Retina (tissue), 1 donor: ENCODE measurements at regions not wholly inside any gene's neighbourhood (a gene's known extent, or its start where the extent isn't known, plus 50 kb on each side); places are given as distances from the start of the nearest gene placed in this dataset.
A peak's percentile ranks its signal among the peaks of the same experiment; 100 is the strongest.
"Not testable (repeated sequence)": the region's sequence is repeated elsewhere in the genome, so short reads cannot be mapped to it uniquely, and the experiment has no call there.

Source experiments
- DNase-seq: peaks from one replicate; pipeline ENCODE4 v3.0.0-alpha.2; 2016

DNA sequence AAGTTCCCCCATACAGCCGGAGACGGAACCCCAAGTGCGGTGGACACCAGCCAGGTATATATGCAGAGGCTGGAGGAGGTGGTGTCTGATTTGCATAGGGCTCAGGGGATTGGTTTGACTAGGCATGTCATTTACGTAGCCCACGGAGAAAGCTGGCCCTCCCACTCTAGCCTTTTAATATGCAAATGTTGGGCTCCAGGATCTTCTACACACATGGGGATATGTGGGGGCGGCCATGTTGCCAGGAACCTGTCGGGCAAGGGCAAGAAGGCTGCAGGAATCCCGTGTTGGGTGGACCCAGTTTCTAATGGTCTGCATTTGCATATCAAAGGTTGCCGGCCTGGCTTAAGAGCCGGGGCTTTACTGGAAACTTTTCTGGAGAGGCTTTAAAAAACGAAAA, 57.4 kb downstream of the FTHL17 start:
- DNase-seq = not testable (repeated sequence)

DNA sequence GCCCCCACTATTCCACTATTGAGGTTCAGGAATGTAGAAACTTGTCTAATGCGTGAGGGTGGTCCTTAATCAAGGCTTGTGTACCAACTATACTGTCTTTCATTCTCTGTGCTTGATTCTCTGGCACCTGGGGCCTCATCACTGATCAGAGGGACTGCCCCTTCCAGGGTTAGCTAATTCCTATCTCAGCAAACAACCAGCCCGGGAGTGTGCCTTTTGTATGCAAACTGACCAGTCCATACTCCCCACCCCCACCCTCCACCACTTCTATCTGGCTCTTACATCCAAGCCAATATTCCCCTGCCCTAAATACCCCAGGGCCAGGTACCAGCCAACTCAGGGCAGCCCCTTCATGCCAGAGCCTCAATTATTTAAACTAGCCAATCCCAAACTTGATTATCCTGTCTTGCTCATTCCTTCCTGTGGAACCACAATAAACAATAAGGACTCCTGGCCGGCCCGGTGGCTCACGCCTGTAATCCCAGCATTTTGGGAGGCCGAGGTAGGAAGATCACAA, 59.3 kb downstream of the FTHL17 start:
- DNase-seq = no peak

DNA sequence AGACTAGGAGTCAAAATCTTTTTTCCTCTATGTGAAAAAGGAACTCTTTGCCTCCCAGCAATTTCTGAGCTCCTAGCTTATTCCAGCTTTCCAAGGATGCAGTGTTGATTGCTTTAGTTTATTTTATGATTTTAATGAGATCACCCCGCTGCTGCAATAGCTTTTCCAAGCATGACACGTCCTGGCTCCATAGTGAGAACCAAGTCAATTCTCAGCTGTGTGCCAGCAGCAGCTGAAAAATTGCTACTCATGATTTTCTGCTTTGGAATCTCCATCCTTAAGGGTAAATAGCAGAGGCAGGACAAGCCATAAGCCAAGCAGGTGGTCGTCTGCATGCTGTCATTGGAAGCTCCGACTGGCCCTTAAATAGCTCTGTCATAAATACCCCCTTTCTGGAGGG, 64.5 kb downstream of the FTHL17 start:
- DNase-seq = no peak

DNA sequence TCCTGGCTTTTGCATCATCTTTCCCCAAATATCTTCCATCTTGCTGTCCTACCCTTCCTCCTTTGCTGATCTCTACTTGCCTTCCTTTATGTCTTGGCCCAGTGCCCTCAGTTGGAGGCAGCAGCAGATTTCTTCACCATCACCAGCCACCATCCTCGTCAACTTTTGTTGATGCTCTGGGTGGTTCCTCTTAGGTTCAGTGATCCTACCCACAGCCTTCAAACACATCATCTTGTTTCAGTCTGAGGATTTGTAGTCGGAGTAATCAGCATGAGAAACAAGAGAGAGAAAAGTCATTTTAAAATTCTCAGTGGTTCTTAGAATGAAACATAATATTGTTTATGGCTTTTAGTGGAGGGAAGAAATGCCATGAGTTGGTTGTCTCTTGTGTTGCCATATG, 65.8 kb downstream of the FTHL17 start:
- DNase-seq = no peak

DNA sequence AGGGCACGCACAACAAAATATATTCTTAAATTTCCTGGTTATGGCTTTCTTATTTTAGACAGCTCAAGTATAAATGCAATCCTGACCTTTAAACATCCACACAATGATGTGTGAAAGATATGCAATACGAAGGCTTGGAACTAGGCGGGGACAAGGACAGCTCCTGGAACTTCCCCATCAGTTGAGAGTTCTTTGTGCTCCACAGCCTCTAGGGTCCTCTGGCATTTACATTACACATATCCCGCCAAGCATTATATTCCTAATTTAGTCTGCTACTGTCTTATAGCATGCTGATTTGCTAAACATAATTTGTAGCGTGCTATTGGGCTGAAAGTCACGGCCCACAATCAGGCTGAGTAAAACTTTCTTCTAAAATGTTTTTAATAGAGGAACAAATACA, 74.4 kb downstream of the FTHL17 start:
- no peak for DNase-seq

DNA sequence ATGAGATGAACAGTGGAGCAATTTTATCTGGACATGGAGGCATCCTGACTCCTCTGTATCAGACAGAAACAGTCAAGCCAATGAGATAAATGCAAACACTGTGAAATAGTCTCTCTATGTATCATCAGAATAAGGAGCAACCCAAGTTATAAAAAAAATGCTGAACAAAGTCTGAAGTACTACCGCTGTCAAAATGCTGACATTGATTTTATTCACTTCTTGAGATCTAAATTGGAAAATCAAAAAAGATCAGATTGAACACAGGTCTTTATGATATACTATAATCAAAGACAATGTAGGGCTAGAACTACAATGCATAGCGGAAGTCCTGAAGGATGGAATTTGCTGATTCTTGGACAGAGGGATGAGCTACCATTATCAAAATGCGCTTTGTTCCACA, 76.1 kb downstream of the FTHL17 start:
- no peak for DNase-seq

DNA sequence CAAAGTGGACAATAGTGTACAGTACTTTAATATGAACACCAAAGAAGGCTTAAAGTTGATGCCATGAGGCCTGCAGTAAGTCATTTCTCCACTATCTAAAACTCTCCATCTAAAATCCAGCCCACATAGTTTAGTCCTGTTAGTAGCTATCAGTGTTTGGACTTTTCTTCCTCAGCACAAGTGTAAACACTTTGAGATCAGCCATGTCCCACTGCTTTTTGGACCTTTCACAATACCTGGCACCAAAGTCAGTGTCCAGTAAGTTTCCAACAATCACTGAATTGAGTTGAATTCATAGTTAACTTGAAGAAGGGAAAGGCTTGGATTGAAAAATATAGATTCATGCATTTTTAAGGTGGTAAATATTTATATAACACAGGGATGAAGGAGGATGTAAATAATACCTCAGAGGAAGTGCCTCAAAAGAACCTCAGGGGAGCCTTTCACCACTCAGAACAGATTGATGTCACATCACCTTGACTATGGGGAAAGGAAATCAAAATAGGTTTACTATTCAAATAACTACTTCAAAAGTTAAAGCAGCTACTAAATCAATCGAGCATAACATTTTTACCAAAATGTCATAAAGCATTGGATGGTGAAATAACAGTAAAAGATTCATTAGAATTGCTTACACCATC, 76.7 kb downstream of the FTHL17 start:
- DNase-seq = no peak

DNA sequence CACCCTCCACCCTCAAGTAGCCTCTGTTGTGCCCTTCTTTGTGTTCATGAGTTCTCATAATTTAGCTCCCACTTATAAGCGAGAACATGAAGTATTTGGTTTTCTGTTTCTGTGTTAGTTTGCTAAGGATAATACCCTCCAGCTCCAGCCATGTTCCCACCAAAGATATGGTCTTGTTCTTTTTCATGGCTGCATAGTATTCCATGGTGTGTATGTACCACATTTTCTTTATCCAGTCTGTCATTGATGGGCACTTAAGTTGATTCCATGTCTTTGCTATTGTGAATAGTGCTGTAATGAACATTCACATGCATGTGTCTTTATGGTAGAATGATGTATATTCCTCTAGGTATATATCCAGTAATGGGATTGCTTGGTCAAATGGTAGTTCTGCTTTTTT, 77.8 kb downstream of the FTHL17 start:
- not testable (repeated sequence) for DNase-seq

DNA sequence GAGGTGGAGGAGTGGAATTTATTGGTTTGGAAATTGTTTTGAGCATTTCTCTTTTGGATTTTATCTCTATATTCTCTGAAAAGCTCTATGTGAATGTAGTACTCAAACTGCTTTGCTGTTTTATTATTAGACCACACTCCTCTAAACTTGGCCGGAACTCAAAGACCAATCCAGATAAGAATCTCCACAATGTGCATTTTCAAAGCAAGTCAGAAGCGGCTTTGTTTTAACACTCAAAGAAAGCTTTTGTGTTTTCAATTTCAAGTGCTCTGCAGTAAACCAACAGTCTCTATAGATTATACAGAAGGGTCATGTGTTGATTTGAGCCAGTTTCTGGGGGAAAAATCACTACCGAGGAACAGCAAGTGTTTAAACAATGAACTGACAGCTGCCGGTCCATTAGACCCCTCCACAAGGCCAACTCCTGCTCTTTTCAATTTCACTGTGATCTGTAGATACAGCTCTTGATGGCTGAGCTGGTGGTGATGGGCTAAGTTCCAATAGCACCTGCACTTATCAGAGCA, 79.4 kb downstream of the FTHL17 start:
- no peak for DNase-seq

DNA sequence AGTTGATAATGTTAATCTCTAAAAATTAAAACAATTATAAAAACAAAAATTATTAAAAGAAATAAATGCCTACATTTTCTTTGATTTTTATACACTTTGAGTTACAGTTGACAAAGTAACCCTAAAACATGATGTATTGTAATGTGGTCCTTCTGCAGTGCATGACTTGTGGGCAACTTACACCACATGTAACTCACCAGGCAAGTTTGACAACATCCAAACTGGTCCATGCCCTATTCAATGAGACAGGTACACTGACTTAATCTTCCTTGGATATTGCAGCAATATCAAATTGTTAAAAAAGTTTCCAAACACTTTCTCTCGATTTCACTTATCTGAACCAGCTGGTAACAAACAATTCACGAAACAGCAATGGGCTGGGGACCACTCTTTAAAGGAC, 81.5 kb downstream of the FTHL17 start:
- no peak for DNase-seq

DNA sequence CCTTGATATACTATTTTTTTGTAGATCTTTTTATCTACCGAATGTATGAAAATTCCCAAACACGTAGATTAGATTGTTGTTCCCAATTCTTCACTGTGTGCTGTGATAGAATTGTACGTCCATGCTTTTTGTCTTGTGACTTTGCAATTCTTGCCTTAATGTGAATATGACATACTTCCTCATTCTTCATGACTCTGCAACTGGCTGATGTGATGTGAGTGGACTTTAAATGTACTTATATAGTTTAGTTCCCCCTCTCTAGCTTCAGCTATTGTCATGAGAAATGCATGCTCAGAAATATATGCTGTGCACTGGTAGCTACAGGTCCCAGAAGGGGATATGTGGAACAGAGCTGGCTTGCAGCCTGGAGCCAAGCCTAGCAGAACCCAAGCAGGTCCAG, 89.4 kb downstream of the FTHL17 start:
- no peak for DNase-seq

DNA sequence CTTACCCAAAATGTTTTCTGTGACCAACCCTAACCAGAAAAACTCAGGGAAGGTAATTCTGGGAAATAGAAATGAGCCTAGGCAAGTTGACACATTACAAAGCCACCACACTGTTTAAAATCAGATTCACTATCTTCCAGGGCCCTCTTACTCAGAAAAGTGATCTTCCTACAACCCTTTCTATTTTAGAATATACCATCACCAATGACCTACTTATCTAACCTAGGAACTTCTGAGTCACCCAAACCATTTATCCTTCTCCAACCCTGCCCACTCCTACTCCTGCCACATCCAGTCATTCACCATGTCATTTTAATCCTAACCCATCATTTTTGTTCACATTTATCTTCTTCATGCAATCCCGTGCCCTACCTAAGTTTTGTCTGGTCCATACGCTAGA, 89.9 kb downstream of the FTHL17 start:
- DNase-seq = no peak

DNA sequence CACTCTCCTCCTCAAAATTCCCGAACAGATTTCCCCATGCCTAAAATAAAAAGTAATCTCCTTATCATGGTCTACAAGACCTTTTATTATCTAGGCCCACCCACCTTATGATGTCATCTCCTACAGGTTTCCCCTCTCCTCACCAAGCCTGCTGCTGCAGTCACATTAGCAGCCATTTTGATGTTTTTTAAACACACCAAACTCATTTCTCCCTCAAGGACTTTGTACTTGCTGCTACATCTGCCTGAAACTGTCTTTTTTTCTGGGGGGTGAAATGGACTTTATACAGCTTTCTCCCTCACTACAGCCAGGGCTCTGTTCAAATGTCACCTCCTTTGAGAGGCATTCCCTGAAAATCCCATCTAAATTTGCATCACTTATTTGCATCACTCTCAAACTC, 90.2 kb upstream of the TAB3 start:
- DNase-seq = no peak

DNA sequence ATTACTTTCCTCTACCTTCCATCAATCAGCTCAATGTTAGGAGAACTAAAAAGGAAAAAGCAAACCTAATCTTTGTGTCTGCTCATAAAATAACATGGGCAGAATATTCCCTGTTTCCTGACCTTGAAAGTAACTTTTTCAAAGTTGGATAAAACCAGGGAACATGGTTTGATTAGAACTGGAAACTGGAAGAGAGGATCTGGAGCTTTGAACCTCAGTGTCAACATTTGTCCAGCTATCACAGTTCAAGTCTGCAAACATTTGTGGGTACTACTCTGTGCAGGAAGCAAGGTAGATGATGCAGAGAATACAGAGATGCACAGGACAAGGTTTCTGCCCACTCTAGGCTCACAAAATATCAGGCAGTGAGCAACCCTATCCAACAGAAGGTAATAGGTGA, 86.4 kb upstream of the TAB3 start:
- DNase-seq = no peak

DNA sequence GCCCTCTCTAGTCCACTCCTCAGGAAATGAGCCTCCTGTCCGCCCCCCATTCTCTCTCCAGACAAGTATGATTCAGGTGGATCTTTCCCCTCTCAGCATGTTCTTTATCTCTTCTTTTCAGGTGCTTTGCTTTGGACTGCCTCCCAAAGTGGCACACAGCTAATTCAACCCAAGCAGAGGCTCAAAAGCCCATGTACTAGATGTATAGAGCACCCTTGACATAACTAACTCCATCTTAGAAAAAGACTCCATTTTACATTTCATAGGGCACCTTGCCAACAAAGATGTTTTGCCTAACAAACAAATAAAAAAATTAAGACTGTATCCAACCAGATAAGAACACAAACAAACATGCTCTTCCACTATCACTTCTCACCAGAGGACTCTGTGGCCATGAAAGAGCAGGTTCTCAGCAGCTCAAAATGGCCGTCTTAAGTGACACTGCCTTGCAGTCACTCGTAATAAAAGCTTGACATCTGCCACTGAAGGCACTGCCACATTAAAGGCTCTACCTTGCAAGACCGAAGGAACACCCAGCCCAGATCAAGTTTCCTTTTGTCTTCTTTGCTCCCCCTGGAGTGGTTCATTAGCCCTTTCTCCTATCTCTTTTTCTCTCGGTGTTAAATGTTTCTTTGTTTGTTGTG, 84.9 kb upstream of the TAB3 start:
- no peak for DNase-seq

DNA sequence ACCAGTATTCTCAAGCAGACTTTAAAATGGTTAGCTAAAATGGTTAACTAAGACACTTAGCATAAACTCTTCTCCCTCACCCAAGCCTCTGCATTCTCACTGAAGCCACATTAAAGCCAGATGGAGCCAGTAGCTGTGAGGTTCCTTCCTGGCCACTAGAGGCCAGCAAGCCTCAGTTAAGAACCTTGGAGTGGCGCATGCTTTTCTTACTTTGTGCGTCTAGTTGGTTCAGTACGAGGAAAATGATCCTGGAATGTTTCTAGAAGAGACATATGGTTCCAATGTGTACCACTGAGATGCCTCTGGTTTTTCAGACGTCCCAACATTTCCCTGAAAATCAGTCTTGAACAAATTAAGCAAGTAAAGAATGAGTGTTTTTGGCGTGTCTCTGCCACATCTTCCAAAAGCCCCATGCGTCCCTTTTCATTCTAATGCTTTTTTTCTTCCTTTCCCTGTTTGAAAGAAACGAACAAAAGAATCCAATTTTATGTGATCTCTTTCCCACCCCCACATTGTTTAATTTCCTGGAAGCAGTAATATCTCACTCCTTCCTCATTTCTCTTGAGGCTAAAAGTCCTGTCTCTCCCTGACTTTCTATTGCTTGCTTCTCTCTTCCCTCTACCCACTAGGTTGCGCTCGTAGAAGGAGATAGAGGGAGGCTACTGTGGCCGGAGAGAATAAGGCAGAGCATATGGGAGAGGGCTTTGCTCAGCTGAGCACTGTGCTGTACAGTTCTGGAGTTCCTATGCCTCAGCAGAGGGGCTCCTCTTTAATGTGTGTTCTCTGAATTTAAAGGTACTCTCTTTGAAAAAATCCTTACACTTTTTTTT, 82.9 kb upstream of the TAB3 start:
- DNase-seq = peak; percentile 34

DNA sequence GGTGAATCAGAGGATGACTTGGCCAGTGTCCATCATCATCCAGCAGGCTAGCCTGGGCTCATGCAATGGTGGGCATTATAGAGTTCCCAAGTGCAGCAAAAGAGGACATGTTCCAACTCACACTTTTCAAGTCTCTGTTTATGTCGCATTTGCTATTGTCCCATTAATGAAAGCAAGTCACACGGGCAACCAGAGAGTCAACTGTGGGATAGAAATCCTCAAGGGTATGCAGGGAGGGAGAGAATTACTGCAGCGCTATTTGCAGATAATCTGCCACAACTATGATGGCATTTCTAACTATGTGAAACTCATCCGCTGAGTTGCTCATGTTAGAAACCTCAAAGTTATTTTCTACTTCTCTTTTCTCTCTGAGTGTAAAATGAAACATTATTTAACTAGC, 78.5 kb upstream of the TAB3 start:
- DNase-seq = no peak

DNA sequence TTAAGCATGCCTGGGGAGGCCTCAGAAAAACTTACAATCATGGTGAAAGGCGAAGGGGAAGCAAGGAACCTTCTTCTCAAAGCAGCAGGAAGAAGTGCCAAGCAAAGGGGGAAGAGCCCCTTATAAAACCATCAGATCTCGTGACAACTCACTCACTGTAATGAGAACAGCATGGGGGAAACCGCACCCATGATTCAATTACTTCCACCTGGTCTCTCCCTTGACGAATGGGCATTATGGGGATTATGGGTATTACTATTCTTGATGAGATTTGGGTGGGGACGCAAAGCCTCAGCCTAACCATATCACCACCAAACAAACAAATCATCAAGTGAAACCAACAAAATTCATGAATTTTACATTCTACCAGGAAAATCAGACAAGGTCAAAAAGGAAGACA, 76.7 kb upstream of the TAB3 start:
- no peak for DNase-seq

DNA sequence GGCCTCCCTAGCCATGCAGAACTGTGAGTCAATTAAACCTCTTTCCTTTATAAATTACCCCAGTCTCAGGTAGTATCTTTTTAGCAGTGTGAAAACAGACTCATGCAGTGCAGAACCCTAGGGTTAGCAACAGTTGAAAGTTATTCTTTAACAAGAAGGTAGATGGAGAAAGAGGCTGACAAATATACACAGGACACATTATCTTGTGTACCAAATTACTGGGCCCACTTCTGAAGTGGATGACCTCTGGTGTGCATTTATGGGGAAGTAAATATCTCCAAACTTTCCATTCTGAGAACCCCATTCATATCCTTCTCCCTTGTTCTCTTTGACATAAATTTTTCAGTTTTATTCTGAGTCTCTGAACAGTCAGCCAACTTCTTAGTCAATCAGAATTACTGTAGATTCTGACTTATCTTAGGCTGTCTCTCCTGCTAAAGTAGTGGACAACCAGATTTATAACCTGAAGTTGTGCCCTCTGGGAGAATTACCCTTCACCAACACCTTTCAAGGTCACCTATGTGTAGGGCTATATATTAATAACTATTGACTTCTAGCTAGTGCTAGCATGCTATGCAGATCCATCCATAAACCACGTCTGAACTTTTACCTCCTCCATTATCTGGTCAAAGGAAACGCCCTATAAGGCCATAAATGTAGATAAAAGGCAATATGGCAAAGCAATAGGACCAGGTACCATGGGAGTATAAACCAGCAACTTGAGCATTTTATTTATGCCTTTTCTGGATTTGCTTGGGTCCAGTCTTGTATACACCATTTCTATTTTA, 72.5 kb upstream of the TAB3 start:
- no peak for DNase-seq

DNA sequence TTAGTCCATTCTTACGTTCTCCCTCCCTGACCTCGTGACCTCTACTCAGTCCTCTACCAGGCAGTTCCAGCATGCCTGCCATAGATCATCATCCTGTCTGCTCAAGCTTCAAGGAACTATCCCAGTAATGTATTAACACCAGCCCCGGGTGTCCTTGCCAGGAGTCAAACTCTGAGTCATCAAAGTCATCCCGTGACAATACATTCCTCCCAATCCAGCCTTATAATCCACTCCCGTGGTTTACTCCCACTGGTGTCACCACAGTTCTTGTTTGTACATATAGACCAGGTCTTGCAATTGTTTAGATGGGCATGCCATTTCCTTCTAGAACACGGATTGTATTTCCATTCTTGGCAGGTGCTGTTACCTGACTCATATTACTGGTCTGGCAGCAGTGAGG, 68.7 kb upstream of the TAB3 start:
- DNase-seq = no peak

DNA sequence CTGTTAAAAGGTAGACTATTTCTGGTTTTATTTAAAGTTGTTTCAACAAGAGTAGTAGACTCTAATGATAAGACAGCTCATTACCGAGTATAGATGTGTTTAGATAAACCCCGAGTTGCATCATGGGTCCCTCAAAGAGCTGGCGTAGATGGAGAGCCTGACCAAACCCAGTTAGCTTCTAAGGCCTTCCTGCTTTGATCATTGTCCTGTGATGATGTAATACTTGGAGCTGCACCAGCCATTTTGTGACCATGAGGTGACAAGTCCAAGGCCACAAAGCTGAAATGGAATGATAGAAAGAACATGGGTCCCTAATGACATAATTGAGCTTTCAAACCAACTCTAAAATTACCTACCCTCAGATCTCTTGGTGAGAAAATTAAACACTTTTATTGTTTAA, 66.6 kb upstream of the TAB3 start:
- DNase-seq = no peak

DNA sequence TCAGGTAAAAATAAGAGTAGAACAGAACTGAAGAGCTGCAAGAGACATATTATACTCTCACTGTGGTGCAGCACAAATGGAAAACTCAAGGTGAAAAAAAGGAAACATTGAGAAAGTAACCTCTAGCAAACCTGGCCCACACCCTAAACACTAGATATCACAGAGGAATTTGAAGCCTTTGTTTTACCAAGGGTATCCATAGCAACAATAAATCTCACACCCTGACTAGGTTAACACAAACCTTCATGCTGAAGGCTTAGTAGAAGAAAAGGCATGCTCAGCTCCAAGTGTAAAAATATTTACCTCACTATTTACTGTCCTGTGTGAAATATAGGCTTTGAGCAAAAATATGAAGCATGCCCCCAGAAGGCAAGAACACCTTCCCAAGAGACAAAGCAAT, 61.9 kb upstream of the TAB3 start:
- DNase-seq = no peak

DNA sequence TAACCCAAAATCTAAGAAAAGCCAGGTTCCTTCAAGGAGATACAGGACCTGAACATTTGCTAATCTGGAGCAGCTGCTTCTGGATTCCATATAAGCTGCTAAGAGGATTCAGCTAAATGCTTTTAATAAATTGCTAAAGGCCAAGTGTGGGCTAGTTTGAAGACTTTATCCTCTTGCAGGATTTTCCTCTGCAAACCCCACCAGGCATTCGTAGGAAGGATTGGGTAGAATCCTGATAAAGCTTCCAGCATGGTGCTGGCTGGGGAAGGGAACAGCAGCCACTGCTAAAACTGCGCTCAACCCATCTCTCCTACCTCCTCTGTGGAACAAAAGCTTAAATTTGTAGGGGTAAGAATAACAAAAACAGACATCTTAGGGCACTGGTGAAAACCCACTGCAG, 61.3 kb upstream of the TAB3 start:
- no peak for DNase-seq
